Ishikawa (cell line): ENCODE measurements at regions not wholly inside any gene's neighbourhood (a gene's known extent, or its start where the extent isn't known, plus 50 kb on each side); places are given as distances from the start of the nearest gene placed in this dataset.

Experiments used
- CEBPB ChIP-seq: IDR thresholded peaks from 2 replicates; pipeline ENCODE4 v1.6.1; 2012
- CREB1 ChIP-seq: IDR thresholded peaks from 2 replicates; pipeline ENCODE4 v1.6.1; 2012; ENCODE audit warnings: low read depth
- EP300 ChIP-seq: IDR thresholded peaks from 2 replicates; pipeline ENCODE4 v1.6.1; 2012; ENCODE audit warnings: borderline replicate concordance
- NFIC ChIP-seq: IDR thresholded peaks from 2 replicates; pipeline ENCODE4 v1.6.1; 2012
- TF ChIP-seq, protein P1 (sequence below): IDR thresholded peaks from 2 replicates; pipeline ENCODE4 v1.6.1; 2012
- TF ChIP-seq, protein P2 (sequence below): IDR thresholded peaks from 2 replicates; pipeline ENCODE4 v1.6.1; 2012
- TF ChIP-seq, protein P3 (sequence below): IDR thresholded peaks from 2 replicates; pipeline ENCODE4 v1.6.1; 2012; ENCODE audit warnings: low read depth, mild to moderate bottlenecking

DNA sequence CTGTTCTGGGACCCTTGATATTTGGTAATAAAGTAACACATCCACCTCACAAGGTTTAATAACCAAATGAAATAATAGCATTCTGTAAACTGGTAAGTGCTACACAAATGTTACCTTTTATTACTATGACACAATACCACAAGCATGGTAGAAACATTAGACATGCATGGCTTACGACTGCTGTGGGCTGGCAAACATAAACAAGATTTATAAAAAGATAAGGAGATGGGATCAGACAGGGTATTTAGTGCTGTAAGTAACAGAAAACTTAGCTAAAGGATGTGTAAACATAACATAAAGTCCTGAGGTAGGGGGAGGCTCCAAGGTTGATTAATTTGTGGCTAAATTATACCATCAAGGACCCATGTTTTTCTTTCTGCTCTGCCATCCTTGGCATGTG is 212.6 kb downstream of the BARHL2 start:
- TF ChIP-seq NFIC, result no peak
- TF ChIP-seq, protein P1, sequence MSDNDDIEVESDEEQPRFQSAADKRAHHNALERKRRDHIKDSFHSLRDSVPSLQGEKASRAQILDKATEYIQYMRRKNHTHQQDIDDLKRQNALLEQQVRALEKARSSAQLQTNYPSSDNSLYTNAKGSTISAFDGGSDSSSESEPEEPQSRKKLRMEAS, result no peak
- no peak for TF ChIP-seq CREB1
- no peak for TF ChIP-seq EP300
- TF ChIP-seq, protein P2, sequence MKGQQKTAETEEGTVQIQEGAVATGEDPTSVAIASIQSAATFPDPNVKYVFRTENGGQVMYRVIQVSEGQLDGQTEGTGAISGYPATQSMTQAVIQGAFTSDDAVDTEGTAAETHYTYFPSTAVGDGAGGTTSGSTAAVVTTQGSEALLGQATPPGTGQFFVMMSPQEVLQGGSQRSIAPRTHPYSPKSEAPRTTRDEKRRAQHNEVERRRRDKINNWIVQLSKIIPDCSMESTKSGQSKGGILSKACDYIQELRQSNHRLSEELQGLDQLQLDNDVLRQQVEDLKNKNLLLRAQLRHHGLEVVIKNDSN, result no peak
- no peak for TF ChIP-seq CEBPB
- TF ChIP-seq, protein P3, sequence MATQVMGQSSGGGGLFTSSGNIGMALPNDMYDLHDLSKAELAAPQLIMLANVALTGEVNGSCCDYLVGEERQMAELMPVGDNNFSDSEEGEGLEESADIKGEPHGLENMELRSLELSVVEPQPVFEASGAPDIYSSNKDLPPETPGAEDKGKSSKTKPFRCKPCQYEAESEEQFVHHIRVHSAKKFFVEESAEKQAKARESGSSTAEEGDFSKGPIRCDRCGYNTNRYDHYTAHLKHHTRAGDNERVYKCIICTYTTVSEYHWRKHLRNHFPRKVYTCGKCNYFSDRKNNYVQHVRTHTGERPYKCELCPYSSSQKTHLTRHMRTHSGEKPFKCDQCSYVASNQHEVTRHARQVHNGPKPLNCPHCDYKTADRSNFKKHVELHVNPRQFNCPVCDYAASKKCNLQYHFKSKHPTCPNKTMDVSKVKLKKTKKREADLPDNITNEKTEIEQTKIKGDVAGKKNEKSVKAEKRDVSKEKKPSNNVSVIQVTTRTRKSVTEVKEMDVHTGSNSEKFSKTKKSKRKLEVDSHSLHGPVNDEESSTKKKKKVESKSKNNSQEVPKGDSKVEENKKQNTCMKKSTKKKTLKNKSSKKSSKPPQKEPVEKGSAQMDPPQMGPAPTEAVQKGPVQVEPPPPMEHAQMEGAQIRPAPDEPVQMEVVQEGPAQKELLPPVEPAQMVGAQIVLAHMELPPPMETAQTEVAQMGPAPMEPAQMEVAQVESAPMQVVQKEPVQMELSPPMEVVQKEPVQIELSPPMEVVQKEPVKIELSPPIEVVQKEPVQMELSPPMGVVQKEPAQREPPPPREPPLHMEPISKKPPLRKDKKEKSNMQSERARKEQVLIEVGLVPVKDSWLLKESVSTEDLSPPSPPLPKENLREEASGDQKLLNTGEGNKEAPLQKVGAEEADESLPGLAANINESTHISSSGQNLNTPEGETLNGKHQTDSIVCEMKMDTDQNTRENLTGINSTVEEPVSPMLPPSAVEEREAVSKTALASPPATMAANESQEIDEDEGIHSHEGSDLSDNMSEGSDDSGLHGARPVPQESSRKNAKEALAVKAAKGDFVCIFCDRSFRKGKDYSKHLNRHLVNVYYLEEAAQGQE, result no peak
